ENCODE measurements at regions not wholly inside any gene's neighbourhood (a gene's known extent, or its start where the extent isn't known, plus 50 kb on each side); places are given as distances from the start of the nearest gene placed in this dataset.

- TF ChIP-seq CTCF (conservative IDR thresholded peaks at IDR 0.05; ENCODE audit: low read length) (no peak), EZH2phosphoT487 (IDR thresholded peaks at IDR 0.05; ENCODE audit: borderline replicate concordance, low read depth, low read length) (no peak)
These were observed 217.3 kb upstream of the SERP2 start for GRCh38 chr13:44156294-44156658.

Measured in OCI-LY7 (cell line).